ENCODE measurements at regions not wholly inside any gene's neighbourhood (a gene's known extent, or its start where the extent isn't known, plus 50 kb on each side); places are given as distances from the start of the nearest gene placed in this dataset.

- intact Hi-C loops (cut with micrococcal nuclease), result no loop called here
- TF ChIP-seq, protein P1, sequence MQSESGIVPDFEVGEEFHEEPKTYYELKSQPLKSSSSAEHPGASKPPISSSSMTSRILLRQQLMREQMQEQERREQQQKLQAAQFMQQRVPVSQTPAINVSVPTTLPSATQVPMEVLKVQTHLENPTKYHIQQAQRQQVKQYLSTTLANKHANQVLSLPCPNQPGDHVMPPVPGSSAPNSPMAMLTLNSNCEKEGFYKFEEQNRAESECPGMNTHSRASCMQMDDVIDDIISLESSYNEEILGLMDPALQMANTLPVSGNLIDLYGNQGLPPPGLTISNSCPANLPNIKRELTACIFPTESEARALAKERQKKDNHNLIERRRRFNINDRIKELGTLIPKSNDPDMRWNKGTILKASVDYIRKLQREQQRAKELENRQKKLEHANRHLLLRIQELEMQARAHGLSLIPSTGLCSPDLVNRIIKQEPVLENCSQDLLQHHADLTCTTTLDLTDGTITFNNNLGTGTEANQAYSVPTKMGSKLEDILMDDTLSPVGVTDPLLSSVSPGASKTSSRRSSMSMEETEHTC (IDR thresholded peaks at IDR 0.05), result no peak
- TF ChIP-seq ZNF512 (tag; IDR thresholded peaks at IDR 0.05) (0 out of 2 replicates have a peak, but pooled peaks have one; percentile 15), SMAD1 (IDR thresholded peaks at IDR 0.05; ENCODE audit: low read depth, low read length, partially characterized antibody) (no peak)
- no TSS peak for BruUV-seq (replicated peaks)
- Histone ChIP-seq H3K9me3 (replicated peaks; ENCODE audit: control insufficient read depth, insufficient read depth, low read depth, low read length) (no peaks in the 10 kb centered on the region), H3K4me3 (no peak overlapping the region), H3K79me2 (ENCODE audit: control insufficient read depth, insufficient read depth, low read length) (no peaks in the 10 kb centered on the region), H3K27me3 (ENCODE audit: control insufficient read depth in 2 of 2, insufficient read depth in 2 of 2, low read length in 2 of 2) (no peaks in the 10 kb centered on the region; a peak in 1 of 5 replicates), H3K27ac (ENCODE audit: extremely low read depth, low read depth, low read length) (no peak overlapping the region), H3K9ac (ENCODE audit: insufficient read depth in 1 of 2, low read depth in 2 of 2, low read length in 2 of 2) (no peak overlapping the region), H2AFZ (ENCODE audit: low read depth, low read length) (peak overlapping the region; percentile 33; the same call in 1 of the 2 replicates), H3K9me1 (ENCODE audit: control insufficient read depth, insufficient read depth, low read length) (no peaks in the 10 kb centered on the region), H3K4me1 (replicated peaks in 1 of 2; ENCODE audit: control insufficient read depth in 2 of 2, insufficient read depth in 2 of 2, low read length in 2 of 2) (peaks cover 0 to 6% of the 10 kb centered on the region in 2 experiments; a peak in 2 of 5 replicates), H3K36me3 (ENCODE audit: control insufficient read depth, insufficient read depth, low read length) (no peaks in the 10 kb centered on the region), H4K20me1 (replicated peaks; ENCODE audit: control insufficient read depth, insufficient read depth, low read length) (no peaks in the 10 kb centered on the region), H3K4me2 (ENCODE audit: insufficient read depth, low read length) (no peak overlapping the region)
- FAIRE-seq (no peak), DNase-seq (ENCODE audit: extremely low read depth in 1 of 4, low spot score in 3 of 4) (no peak), ATAC-seq (peak; percentile 50; the same call in 2 of the 3 replicates)
- 19% methylated on average over 1 of the region's 1 CpG for WGBS (ENCODE audit: insufficient coverage, low coverage, missing lambda C conversion rate)
- CTCF ChIA-PET (ENCODE audit: low intra/inter-chr PET ratio), result no interaction called here
- POLR2A ChIA-PET, result no interaction called here
- in situ Hi-C loops (cut with MboI), result no loop called here
Measured at GRCh38 chr7:116429986-116430619, 69.4 kb upstream of the CAV2 start.

Measured in K562 (cell line).